ENCODE measurements at regions not wholly inside any gene's neighbourhood (a gene's known extent, or its start where the extent isn't known, plus 50 kb on each side); places are given as distances from the start of the nearest gene placed in this dataset.

GRCh38 chr2:58928391-58928790 is 687.3 kb upstream of the FANCL start:
- no peaks in the 10 kb centered on the region for H3K4me1 ChIP-seq (ENCODE audit: control insufficient read depth in 2 of 2, insufficient read depth in 2 of 2, low read length in 2 of 2)
- Mint-ChIP-seq H3K9me3 (peaks cover 0 to 5% (median 0%) of the 10 kb centered on the region in 11 donors), H3K27me3 (no peaks in the 10 kb centered on the region), H3K27ac (no peak overlapping the region), H3K4me1 (no peaks in the 10 kb centered on the region), H3K4me3 (no peak overlapping the region), H3K36me3 (no peaks in the 10 kb centered on the region)
- no peaks in the 10 kb centered on the region for H3K27me3 ChIP-seq (ENCODE audit: control insufficient read depth in 2 of 2, insufficient read depth in 2 of 2, low read length in 2 of 2)
- DNase-seq: no peak
- no peak for ATAC-seq
- H3K27ac ChIP-seq (ENCODE audit: low read depth, low read length): no peak overlapping the region
- CTCF ChIA-PET: no interaction called here
- intact Hi-C loops (cut with micrococcal nuclease): no loop called here
- no peaks in the 10 kb centered on the region for H3K36me3 ChIP-seq (ENCODE audit: control insufficient read depth in 2 of 3, insufficient read depth in 3 of 3, low read length in 3 of 3)
- H3K9me3 ChIP-seq (ENCODE audit: control insufficient read depth in 2 of 3, low read length in 3 of 3): no peaks in the 10 kb centered on the region
- H3K4me3 ChIP-seq (ENCODE audit: low read length): no peak overlapping the region
- POLR2A ChIA-PET: no interaction called here

- intact Hi-C loops (cut with micrococcal nuclease): no loop called here
- CTCF ChIA-PET: no interaction called here
- DNase-seq (no peak), ATAC-seq (no peak)
- Mint-ChIP-seq H3K27me3 (no peaks in the 10 kb centered on the region), H3K36me3 (no peaks in the 10 kb centered on the region), H3K4me3 (no peak overlapping the region), H3K27ac (no peak overlapping the region), H3K4me1 (no peaks in the 10 kb centered on the region), H3K9me3 (peaks cover 0 to 15% (median 0%) of the 10 kb centered on the region in 11 donors)
- Histone ChIP-seq H3K36me3 (ENCODE audit: control insufficient read depth in 2 of 3, insufficient read depth in 3 of 3, low read length in 3 of 3) (no peaks in the 10 kb centered on the region), H3K4me3 (ENCODE audit: low read length) (no peak overlapping the region), H3K9me3 (ENCODE audit: control insufficient read depth in 2 of 3, low read length in 3 of 3) (no peaks in the 10 kb centered on the region), H3K4me1 (ENCODE audit: control insufficient read depth in 2 of 2, insufficient read depth in 2 of 2, low read length in 2 of 2) (no peaks in the 10 kb centered on the region), H3K27ac (ENCODE audit: low read depth, low read length) (no peak overlapping the region), H3K27me3 (ENCODE audit: control insufficient read depth in 2 of 2, insufficient read depth in 2 of 2, low read length in 2 of 2) (no peaks in the 10 kb centered on the region)
- POLR2A ChIA-PET: no interaction called here
These were observed 685.0 kb upstream of the FANCL start for GRCh38 chr2:58926112-58926511.

GRCh38 chr2:58925676-58926081 is 684.6 kb upstream of the FANCL start:
- intact Hi-C loops (cut with micrococcal nuclease): no loop called here
- H3K27ac ChIP-seq (ENCODE audit: low read depth, low read length): no peak overlapping the region
- DNase-seq: no peak
- H3K4me1 Mint-ChIP-seq: no peaks in the 10 kb centered on the region
- H3K4me1 ChIP-seq (ENCODE audit: control insufficient read depth in 2 of 2, insufficient read depth in 2 of 2, low read length in 2 of 2): no peaks in the 10 kb centered on the region
- CTCF ChIA-PET: no interaction called here
- no peaks in the 10 kb centered on the region for H3K27me3 ChIP-seq (ENCODE audit: control insufficient read depth in 2 of 2, insufficient read depth in 2 of 2, low read length in 2 of 2)
- H3K4me3 Mint-ChIP-seq: no peak overlapping the region
- no peak overlapping the region for H3K4me3 ChIP-seq (ENCODE audit: low read length)
- peaks cover 0 to 15% (median 0%) of the 10 kb centered on the region in 11 donors for H3K9me3 Mint-ChIP-seq
- no peak for ATAC-seq
- H3K36me3 Mint-ChIP-seq: no peaks in the 10 kb centered on the region
- POLR2A ChIA-PET: no interaction called here
- H3K27ac Mint-ChIP-seq: no peak overlapping the region
- no peaks in the 10 kb centered on the region for H3K36me3 ChIP-seq (ENCODE audit: control insufficient read depth in 2 of 3, insufficient read depth in 3 of 3, low read length in 3 of 3)
- H3K27me3 Mint-ChIP-seq: no peaks in the 10 kb centered on the region
- no peaks in the 10 kb centered on the region for H3K9me3 ChIP-seq (ENCODE audit: control insufficient read depth in 2 of 3, low read length in 3 of 3)

- Histone ChIP-seq H3K4me3 (ENCODE audit: low read length) (no peak overlapping the region), H3K9me3 (ENCODE audit: control insufficient read depth in 2 of 3, low read length in 3 of 3) (no peaks in the 10 kb centered on the region), H3K27me3 (ENCODE audit: control insufficient read depth in 2 of 2, insufficient read depth in 2 of 2, low read length in 2 of 2) (no peaks in the 10 kb centered on the region), H3K36me3 (ENCODE audit: control insufficient read depth in 2 of 3, insufficient read depth in 3 of 3, low read length in 3 of 3) (no peaks in the 10 kb centered on the region), H3K27ac (ENCODE audit: low read depth, low read length) (no peak overlapping the region), H3K4me1 (ENCODE audit: control insufficient read depth in 2 of 2, insufficient read depth in 2 of 2, low read length in 2 of 2) (no peaks in the 10 kb centered on the region)
- no peaks in the 10 kb centered on the region for H3K36me3 Mint-ChIP-seq
- no peak overlapping the region for H3K27ac Mint-ChIP-seq
- H3K4me3 Mint-ChIP-seq: no peak overlapping the region
- ChIA-PET POLR2A (no interaction called here), CTCF (no interaction called here)
- intact Hi-C loops (cut with micrococcal nuclease): no loop called here
- H3K9me3 Mint-ChIP-seq: peaks cover 0 to 15% (median 0%) of the 10 kb centered on the region in 11 donors
- H3K27me3 Mint-ChIP-seq: no peaks in the 10 kb centered on the region
- ATAC-seq: no peak
- no peak for DNase-seq
- no peaks in the 10 kb centered on the region for H3K4me1 Mint-ChIP-seq
These were observed 682.7 kb upstream of the FANCL start for GRCh38 chr2:58923869-58924268.

- no peaks in the 10 kb centered on the region for H3K27me3 Mint-ChIP-seq
- H3K36me3 Mint-ChIP-seq: no peaks in the 10 kb centered on the region
- H3K9me3 ChIP-seq (ENCODE audit: control insufficient read depth in 2 of 3, low read length in 3 of 3): no peaks in the 10 kb centered on the region
- H3K9me3 Mint-ChIP-seq: peaks cover 0 to 15% (median 0%) of the 10 kb centered on the region in 11 donors
- H3K27me3 ChIP-seq (ENCODE audit: control insufficient read depth in 2 of 2, insufficient read depth in 2 of 2, low read length in 2 of 2): no peaks in the 10 kb centered on the region
- no peaks in the 10 kb centered on the region for H3K4me1 ChIP-seq (ENCODE audit: control insufficient read depth in 2 of 2, insufficient read depth in 2 of 2, low read length in 2 of 2)
- intact Hi-C loops (cut with micrococcal nuclease): no loop called here
- DNase-seq: no peak
- no peak for ATAC-seq
- CTCF ChIA-PET: no interaction called here
- no peak overlapping the region for H3K27ac Mint-ChIP-seq
- no peak overlapping the region for H3K4me3 Mint-ChIP-seq
- POLR2A ChIA-PET: no interaction called here
- H3K27ac ChIP-seq (ENCODE audit: low read depth, low read length): no peak overlapping the region
- H3K36me3 ChIP-seq (ENCODE audit: control insufficient read depth in 2 of 3, insufficient read depth in 3 of 3, low read length in 3 of 3): no peaks in the 10 kb centered on the region
- no peaks in the 10 kb centered on the region for H3K4me1 Mint-ChIP-seq
- no peak overlapping the region for H3K4me3 ChIP-seq (ENCODE audit: low read length)
These were observed 681.1 kb upstream of the FANCL start for GRCh38 chr2:58922245-58922644.

- Mint-ChIP-seq H3K27ac (no peak overlapping the region), H3K36me3 (no peaks in the 10 kb centered on the region), H3K4me1 (no peaks in the 10 kb centered on the region), H3K27me3 (no peaks in the 10 kb centered on the region), H3K4me3 (no peak overlapping the region), H3K9me3 (peaks cover 0 to 15% (median 0%) of the 10 kb centered on the region in 11 donors)
- H3K36me3 ChIP-seq (ENCODE audit: control insufficient read depth in 2 of 3, insufficient read depth in 3 of 3, low read length in 3 of 3): no peaks in the 10 kb centered on the region
- H3K4me1 ChIP-seq (ENCODE audit: control insufficient read depth in 2 of 2, insufficient read depth in 2 of 2, low read length in 2 of 2): no peaks in the 10 kb centered on the region
- intact Hi-C loops (cut with micrococcal nuclease): no loop called here
- no peaks in the 10 kb centered on the region for H3K27me3 ChIP-seq (ENCODE audit: control insufficient read depth in 2 of 2, insufficient read depth in 2 of 2, low read length in 2 of 2)
- H3K27ac ChIP-seq (ENCODE audit: low read depth, low read length): no peak overlapping the region
- H3K4me3 ChIP-seq (ENCODE audit: low read length): no peak overlapping the region
- CTCF ChIA-PET: no interaction called here
- POLR2A ChIA-PET: no interaction called here
- no peak for ATAC-seq
- DNase-seq: no peak
- H3K9me3 ChIP-seq (ENCODE audit: control insufficient read depth in 2 of 3, low read length in 3 of 3): no peaks in the 10 kb centered on the region
These were observed 680.6 kb upstream of the FANCL start for GRCh38 chr2:58921676-58922075.

- peaks cover 0 to 15% (median 0%) of the 10 kb centered on the region in 11 donors for H3K9me3 Mint-ChIP-seq
- no peak for ATAC-seq
- no peak for DNase-seq
- intact Hi-C loops (cut with micrococcal nuclease): no loop called here
- H3K27ac ChIP-seq (ENCODE audit: low read depth, low read length): no peak overlapping the region
- no peak overlapping the region for H3K4me3 ChIP-seq (ENCODE audit: low read length)
- no peaks in the 10 kb centered on the region for H3K27me3 Mint-ChIP-seq
- no peak overlapping the region for H3K4me3 Mint-ChIP-seq
- no peaks in the 10 kb centered on the region for H3K27me3 ChIP-seq (ENCODE audit: control insufficient read depth in 2 of 2, insufficient read depth in 2 of 2, low read length in 2 of 2)
- no peaks in the 10 kb centered on the region for H3K36me3 Mint-ChIP-seq
- no peaks in the 10 kb centered on the region for H3K4me1 ChIP-seq (ENCODE audit: control insufficient read depth in 2 of 2, insufficient read depth in 2 of 2, low read length in 2 of 2)
- ChIA-PET CTCF (no interaction called here), POLR2A (no interaction called here)
- no peaks in the 10 kb centered on the region for H3K9me3 ChIP-seq (ENCODE audit: control insufficient read depth in 2 of 3, low read length in 3 of 3)
- H3K36me3 ChIP-seq (ENCODE audit: control insufficient read depth in 2 of 3, insufficient read depth in 3 of 3, low read length in 3 of 3): no peaks in the 10 kb centered on the region
- H3K4me1 Mint-ChIP-seq: no peaks in the 10 kb centered on the region
- no peak overlapping the region for H3K27ac Mint-ChIP-seq
These were observed 678.9 kb upstream of the FANCL start for GRCh38 chr2:58920001-58920400.

Data from naive thymus-derived CD4-positive, alpha-beta T cell (primary cell).